NCI-H1048 (cell line): ENCODE measurements at regions not wholly inside any gene's neighbourhood (a gene's known extent, or its start where the extent isn't known, plus 50 kb on each side); places are given as distances from the start of the nearest gene placed in this dataset.

ENCODE experiments used
- DNase-seq: peaks from one replicate; lab custom pipeline; 2025; lab: John Stamatoyannopoulos, UW

DNA sequence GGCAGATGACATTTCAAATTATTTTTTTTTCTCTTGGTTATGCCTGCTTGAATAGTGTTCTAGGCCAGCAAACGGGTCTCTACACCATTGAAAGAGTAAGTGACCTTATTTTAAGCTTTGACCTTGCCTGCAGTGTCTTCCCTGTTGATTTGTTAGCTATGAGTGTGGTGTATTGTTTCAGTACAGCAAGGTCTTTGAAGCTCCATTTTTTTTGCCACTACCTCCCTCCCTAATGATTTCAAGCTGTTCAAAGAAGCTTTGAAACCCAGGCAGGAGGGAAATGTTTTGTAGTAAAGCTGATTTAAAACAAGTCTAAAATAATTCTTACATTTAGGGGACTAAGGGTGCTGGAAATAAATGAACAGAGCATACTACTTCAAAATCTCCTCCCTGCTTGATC is 1249.8 kb downstream of the ROBO1 start:
- DNase-seq: no peak

DNA sequence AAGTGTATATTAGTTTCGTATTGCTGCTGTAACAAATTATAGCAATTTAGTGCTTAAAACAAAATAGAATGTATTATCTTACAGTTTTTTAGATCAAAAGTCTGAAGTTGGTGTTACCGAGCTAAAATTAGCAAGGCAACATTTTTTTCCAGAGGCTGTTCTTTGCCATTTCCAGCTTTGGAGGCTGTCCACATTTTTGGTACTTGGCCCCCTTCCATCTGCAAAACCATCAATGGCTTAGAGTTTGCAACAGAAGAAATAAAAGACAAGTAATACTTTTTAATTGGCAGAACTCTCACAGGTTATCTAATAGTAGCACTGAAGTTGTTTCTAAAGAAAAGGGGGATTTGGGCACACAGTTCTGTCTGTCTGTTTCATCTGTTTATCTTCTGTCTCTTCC is 1248.5 kb downstream of the ROBO1 start:
- no peak for DNase-seq

DNA sequence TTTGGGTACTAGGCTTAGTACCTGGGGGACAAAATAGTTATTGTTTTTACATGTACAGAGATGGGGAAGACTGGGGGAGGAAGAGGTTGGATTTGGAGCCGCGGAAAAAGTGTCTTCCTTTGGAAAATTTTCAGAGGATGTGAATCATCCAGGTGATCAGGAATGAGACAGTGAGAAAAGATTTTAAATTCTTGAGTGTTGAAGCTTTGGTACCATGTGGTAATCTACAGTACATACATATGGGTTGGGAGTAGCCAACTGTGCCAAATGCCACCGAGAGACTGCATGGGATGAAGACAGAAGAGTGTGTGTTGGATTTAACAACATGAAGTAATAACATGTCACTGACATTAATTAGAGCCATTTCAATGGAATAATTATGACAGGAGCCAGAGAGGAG is 1238.2 kb downstream of the ROBO1 start:
- DNase-seq: no peak

DNA sequence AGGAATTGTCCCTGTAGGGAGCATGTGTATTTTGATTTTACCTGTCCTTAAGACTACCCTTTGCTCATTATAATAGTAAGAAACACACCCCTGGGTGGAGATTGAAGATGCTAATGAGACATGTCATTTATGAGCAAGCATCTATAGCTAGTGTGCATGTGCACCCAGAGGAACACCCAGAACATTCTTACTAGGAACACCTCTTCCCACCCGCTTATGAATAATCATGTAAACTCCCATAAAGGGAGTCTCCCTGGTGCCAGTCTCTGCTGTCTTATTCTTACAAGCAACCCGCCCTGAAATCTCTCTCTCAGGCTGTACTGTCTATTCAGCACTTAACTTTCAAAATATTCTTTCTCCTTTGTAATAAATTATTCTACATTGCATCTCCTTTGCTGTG is 1227.3 kb downstream of the ROBO1 start:
- DNase-seq: no peak

DNA sequence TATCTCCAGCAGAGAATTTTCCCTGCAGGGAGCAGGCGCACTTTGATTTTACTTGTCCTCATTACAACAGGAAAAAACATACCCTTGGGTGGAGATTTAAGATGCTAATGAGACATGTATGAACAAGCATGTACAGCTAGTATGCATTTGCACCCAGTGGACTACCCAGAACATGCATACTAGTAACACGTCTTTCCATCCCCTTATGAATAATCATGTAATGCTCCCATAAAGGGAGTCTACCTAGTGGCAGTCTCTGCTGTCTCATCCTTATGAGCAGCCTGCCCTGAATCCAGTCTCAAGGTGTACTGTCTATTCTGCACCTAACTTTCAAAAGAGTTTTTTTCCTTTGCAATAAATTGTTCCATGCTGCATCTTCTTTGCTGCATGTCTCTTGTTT is 1222.0 kb downstream of the ROBO1 start:
- DNase-seq: no peak
